NCI-H446 (cell line): ENCODE measurements at regions not wholly inside any gene's neighbourhood (a gene's known extent, or its start where the extent isn't known, plus 50 kb on each side); places are given as distances from the start of the nearest gene placed in this dataset.

Experiments
- DNase-seq, 2 experiments: peaks; one replicate each; lab custom pipeline; 2025; lab: John Stamatoyannopoulos, UW

GRCh38 chr4:58553679-58554078, 1443.5 kb upstream of the IGFBP7 start:
- no peak for DNase-seq

DNA sequence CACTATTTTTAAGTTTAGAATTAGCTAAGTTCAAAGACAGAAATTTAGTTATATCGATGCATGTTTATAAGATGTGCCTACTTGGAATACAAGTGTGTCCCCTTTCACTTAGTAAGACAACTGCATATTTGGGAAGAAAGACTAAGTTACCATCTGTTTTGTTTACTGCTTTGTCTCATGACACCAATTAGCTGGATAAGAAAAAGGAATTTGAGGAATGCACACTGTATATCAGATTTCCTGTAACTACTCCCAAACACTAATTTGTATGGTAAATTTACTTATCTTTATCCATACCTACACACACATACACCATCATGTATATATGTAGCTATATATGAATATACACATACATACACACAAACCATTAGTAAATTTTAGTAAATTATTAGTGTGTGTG, 1442.8 kb upstream of the IGFBP7 start:
- no peak for DNase-seq

- no peak for DNase-seq
Measured at GRCh38 chr4:58551676-58552075, 1441.5 kb upstream of the IGFBP7 start.

- no peak for DNase-seq
Measured at GRCh38 chr4:58543465-58543864, 1433.3 kb upstream of the IGFBP7 start.

GRCh38 chr4:58541926-58542325, 1431.7 kb upstream of the IGFBP7 start:
- DNase-seq, result peak in 1 of 2 experiments; percentile 60

GRCh38 chr4:58522765-58523382, 1412.7 kb upstream of the IGFBP7 start:
- DNase-seq, result no peak

DNA sequence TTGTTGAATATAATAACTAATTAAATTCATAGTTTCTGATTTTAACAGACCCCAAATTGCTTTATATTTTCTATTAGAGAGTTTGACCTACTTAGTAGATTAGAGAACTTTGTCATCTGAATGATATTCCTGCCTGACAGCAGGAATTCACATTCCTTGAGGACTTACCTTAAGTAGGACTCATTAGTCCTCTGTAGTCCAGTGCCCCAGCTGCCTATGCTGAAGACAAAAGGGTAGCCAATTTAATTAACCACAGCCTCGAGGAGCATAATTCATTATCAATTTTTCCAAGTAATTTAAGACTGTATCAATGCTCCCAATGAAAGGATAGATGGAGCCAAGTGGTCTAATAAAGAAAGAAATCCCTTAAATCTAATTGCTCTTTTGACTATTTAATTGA, 1405.0 kb upstream of the IGFBP7 start:
- no peak for DNase-seq

DNA sequence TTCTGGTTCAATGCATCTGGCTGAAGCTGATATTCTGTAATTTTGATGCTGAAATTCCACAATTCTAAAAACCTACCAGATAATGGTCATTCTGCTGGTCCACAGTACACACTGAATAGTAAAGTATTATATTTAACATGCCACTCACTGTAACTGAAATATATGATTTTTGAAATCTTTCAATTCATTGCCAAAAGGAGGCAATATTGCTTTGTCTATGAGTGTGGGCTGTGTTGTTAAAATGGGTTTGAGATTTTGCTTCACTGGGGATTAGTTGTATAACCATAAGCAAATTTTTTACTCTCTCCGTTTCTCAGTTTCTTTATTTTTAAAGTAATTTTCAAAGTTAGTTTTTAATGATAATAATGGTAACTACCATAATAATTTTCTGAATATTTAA, 1404.1 kb upstream of the IGFBP7 start:
- peak in 1 of 2 experiments; percentile 1 for DNase-seq

GRCh38 chr4:58510652-58511051, 1400.5 kb upstream of the IGFBP7 start:
- no peak for DNase-seq

- DNase-seq, result no peak
Measured at GRCh38 chr4:58507079-58507478, 1396.9 kb upstream of the IGFBP7 start.

DNA sequence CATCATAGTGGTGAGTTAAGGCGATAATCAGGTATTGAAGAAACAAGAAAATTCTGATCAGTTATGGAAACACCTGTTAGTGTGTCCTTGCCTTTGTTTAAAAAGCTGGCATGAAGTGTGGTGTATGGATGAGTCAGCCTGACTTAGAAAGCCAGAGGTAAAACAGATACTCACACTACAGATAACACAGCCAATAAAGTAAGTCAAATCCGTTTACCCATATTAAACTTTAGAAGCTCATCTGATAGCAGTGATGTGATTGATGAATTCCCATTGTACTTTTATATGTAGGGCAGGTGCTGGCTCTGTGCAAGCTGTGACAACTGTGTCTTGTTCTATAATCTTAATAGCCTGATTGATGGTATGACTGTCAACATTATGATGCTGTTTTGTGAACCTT, 1392.7 kb upstream of the IGFBP7 start:
- no peak for DNase-seq

GRCh38 chr4:58499182-58499581, 1389.0 kb upstream of the IGFBP7 start:
- DNase-seq, result no peak

DNA sequence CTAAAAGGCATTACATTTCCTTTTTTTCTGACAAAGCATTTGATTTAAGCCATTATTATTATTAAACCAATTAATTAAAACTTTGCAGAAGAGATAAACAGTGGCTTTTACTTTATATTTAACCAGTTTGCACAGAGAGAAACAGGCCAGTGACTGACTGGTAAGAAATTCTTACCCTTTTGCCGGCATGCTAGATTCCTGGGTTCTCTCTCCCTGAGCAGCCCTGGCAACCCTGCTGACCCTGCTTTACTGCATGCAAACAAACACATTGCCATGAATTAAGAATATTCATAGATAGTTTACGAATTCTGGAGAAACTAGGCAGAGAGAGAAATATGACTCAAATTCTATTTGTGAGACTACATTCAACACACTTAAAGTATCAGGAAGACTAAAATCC, 1381.4 kb upstream of the IGFBP7 start:
- DNase-seq, result no peak

GRCh38 chr4:58477950-58478349, 1367.8 kb upstream of the IGFBP7 start:
- no peak for DNase-seq

DNA sequence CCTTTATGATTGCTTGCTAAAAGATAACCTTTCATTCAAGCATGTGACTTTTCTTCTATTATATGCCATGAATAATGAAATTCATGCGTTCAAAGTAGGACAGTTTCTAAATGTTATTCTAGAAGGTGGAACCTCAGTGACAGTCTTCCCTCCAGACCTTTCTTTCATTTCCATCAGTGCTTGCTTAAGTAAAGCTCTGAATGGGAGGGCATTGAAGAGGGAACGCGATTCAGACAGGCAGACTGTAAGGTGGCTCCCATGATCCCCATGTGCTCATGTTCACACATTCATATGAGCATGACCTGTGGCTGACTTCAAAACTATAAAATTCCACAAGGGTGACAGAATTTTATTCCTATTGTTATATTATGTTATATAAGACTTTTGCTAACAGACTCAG, 1367.3 kb upstream of the IGFBP7 start:
- no peak for DNase-seq

DNA sequence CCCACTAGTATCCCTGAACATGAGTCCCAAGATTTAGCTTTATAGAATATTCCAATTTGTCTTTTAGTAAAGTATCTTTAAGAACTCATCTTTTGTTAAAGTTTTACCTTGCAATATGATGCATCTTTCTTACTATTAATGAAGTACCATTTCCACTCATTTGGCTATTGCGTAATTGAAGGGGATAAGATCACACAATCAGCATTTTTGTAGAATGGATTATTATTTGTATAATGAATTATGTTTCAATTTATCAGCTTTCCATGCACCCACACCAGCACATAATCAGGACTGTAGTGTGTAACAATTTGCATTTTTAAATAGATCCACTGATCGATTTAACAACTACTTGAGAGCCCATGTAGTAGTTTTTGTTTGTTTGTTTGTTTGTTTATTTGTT, 1364.9 kb upstream of the IGFBP7 start:
- DNase-seq, result no peak

GRCh38 chr4:58465031-58465430, 1354.8 kb upstream of the IGFBP7 start:
- no peak for DNase-seq

DNA sequence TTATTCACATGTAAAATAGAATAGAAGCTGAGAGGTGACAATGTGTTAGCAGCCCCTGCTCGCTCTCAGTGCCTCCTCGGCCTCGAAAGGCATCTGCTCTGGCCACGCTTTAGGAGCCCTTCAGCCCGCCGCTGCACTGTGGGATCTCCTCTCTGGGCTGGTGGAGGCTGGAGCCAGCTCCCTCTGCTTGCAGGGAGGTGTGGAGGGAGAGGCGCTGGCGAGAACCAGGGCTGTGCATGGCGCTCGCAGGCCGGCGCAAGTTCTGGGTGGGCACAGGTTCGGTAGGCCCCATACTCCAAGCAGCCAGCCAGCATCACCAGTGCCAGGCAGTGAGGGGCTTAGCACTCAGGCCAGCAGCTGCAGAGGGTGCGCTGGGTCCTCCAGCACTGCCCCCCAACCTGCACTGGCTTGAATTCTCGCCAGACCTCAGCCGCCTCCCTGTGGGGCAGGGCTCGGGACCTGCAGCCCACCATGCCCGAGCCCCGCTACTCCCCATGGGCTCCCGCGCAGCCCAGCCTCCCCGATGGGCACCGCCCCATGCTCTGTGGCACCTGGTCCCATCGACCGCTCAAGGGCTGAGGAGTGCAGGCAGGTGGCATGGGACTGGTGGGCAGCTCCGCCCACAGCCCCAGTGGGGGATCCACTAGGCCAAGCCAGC, 1346.7 kb upstream of the IGFBP7 start:
- no peak for DNase-seq

GRCh38 chr4:58453956-58454355, 1343.8 kb upstream of the IGFBP7 start:
- no peak for DNase-seq

DNA sequence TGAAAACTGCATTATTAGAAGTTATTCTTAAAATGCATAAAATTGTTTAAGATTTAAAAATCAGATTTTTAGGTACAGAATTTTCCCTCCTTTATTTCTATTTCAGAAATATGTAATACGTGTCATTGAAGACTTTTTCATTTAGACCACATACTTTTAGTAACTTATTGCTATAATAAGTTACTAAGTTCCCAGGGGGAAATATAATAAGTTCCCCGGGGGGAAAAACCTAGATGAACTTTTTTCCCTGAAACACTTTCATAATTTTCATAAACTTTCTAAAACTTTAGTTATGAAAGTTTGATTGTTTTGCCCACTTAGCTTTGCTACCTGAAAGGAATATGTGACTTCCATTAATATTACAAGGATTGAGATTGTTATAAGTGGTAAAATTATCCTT, 1341.5 kb upstream of the IGFBP7 start:
- no peak for DNase-seq

- no peak for DNase-seq
Measured at GRCh38 chr4:58435871-58436270, 1325.7 kb upstream of the IGFBP7 start.

DNA sequence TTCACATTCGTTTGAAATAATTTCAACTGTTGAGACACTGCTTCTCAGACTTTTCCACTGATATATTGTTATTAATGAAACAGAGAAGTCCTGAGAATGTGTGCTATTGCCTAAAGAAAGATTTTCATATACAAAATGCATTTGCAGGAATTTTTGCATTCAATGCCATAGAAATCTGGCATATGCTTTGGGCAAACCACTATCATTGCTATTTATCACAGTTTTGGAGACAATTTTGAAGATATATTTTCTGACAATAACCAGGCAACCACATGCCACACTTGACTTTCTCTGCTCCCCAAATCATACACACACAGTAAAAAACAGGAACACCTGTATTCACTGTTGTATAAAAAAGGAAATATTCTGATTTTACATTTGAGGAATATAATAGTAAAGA, 1303.7 kb upstream of the IGFBP7 start:
- no peak for DNase-seq

DNA sequence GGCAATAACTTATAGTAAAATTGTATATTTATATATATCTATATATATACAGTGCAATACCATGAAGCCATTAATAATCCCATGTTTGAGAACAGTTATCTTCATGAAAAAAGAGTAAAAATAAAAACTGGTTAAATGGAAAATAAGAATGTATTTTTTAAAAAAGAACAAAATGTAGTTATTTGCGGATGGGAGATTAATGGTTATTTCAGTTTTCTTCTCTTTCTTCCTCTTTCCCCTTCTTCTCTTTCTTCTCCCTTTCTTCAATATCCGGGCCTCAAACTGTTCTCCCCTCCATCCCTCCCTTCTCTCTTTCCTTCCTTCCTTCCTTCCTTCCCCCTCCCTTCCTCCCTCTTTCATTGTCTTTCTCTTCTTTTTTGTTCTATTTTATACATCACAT, 1301.7 kb upstream of the IGFBP7 start:
- DNase-seq, result no peak

- DNase-seq, result no peak
Measured at GRCh38 chr4:58406762-58407161, 1296.6 kb upstream of the IGFBP7 start.
